Left renal pelvis (tissue), 4 donors: ENCODE measurements at regions not wholly inside any gene's neighbourhood (a gene's known extent, or its start where the extent isn't known, plus 50 kb on each side); places are given as distances from the start of the nearest gene placed in this dataset.
"Not testable (repeated sequence)": the region's sequence is repeated elsewhere in the genome, so short reads cannot be mapped to it uniquely, and the experiment has no call there.

Experiments
- DNase-seq, 4 donors: peaks; one replicate each; pipeline ENCODE4 v3.0.0-alpha.2; 2013; ENCODE audit warnings: low read depth in 4 of 4, low spot score in 3 of 4

DNA sequence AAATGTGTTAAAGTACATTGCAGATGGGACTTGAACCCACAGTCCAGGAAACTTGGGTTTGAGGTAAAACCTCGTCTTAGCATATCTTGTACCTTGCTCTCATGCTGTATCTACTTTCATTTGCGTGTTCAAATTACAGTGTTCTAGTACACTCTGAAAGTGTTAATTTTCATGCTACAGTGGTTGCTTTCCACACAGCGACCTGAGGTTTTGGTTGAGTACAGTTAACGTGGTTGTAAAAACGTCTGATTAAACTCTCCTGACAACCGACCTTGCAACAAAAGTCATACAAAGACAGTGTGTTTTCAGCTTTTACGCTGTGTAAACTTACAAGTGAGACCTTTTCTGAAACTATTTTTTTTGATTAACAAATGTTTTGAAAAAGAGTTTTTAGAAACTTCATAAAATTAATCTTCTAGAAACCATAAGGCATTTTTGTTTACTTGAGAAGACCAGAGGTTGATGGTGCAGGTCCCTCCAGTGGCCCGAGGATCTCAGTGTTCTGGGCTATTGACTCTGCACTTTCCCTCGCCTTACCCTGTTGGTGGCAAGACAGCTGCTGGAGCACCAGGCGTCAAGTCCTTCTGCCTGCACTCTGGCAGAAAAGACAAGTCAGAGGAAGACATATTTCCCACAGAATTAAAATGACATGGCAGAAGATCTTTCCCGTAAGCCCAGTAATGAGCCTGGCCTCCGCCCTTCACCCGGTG is 334.0 kb downstream of the THBS2 start:
- DNase-seq = no peak

DNA sequence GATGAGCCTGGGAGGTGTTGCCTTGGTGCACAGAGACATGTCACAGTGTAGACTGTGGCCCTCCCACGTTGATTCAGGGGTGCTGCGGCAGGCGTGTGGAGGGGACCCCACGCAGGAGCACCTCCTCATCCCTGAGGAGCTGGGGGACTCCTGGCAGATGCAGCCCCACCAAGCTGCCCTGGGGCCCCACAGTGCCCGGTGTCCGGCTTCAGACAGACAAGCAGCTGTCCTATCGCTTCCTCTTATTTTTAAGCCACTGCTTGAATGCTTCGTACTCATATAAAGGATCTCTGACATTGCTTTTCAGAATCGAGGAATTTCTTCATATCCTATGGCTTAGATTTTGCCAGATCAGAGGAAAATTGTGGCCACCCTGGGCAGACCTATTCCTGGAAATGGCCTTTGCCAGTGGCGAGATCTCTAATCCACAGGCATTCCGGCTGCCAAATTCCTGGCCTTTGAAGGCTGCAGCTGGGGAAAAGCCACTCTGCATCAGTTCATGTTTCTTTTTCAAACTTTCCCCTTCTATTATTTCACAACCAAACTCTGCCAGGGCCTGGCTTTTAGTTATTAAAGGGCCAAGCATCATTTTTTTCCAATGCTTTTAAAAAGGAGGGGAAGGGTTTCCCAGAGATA is 337.0 kb downstream of the THBS2 start:
- no peak for DNase-seq

DNA sequence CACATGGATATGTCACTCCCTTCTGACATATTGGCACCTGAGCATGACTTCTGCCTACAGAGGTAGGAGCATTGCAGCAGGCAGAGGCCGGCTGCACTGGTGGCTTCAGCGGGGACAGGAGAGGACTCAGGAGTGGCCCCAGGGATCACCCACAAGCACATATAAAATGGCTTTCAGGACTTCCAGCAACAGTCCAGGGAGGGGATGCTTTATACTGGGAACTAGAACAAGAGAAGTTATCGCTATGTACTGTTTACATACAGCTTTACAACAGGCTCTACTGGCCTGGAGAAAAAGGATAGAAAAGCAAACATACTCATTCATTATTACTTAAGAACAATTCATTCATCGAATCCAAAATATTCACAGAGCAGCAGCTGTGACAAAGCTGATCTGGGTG is 337.8 kb downstream of the THBS2 start:
- no peak for DNase-seq

DNA sequence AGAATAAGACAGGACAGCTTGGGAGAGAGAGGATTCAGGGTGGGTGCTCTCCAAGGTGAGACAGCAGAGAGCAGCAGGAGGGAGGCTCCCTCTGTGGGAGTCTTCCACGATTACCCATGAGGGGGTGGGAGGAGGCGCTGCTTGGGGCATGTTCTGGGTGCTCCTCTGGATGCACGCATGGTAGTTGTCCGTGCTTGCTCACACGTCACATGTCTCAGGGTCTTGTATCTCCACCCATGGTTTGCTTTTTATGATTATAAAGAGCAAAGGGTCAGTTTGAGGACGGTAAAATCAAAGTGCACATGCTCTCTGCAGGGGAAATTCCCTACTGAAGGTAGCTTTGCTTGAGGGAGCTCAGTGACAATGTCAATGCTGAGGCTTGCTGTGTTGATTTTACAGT is 338.4 kb downstream of the THBS2 start:
- DNase-seq = no peak

DNA sequence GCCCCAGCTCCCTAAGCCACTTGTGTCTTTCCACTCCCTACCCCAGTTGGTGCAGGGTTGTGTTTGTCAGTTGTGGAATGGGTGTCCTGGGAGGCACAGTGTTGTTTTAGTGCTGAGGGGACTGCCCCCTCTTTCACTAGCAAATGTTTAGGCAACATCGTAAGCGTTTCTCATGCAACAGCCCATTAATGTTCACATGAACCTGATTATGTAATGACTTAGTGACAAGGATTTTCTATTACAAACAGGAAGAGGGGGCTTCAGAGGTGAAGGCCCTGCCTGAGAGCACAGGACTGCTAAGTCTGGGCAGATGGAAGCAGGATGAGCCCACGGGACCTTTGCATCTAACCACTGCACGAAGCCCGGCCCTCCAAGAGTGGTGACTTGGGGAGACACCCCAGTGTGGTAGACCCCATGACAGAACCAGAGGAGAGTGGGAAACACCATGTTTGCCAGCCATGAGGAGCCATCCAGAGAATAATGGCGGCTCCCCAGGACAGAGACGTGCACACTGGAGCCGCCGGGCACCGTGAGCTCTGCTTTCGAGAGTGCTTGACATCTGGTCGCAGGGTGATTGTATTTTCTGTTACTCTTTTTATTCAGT is 339.7 kb downstream of the THBS2 start:
- no peak for DNase-seq

DNA sequence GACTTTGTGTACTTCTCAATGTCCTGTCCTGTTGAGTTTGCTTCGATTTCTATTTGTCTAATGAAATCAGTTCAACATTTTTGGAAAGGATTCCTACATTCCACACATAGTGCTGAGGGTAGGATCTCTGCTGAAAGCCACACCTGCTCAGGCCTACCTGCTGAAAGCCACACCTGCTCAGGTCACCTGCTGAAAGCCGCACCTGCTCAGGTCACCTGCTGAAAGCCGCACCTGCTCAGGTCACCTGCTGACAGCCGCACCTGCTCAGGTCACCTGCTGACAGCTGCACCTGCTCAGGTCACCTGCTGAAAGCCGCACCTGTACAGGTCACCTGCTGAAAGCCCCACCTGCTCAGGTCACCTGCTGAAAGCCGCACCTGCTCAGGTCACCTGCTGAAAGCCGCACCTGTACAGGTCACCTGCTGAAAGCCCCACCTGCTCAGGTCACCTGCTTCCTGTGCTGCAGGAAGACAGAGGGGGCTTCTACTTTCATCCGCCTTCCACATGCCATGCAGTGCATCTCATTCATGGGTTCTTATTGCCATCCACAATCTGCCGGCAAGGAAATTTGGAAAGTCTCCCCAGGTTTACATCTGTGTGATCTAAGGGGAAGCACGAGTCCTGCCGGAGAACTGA is 340.3 kb downstream of the THBS2 start:
- not testable (repeated sequence) for DNase-seq

DNA sequence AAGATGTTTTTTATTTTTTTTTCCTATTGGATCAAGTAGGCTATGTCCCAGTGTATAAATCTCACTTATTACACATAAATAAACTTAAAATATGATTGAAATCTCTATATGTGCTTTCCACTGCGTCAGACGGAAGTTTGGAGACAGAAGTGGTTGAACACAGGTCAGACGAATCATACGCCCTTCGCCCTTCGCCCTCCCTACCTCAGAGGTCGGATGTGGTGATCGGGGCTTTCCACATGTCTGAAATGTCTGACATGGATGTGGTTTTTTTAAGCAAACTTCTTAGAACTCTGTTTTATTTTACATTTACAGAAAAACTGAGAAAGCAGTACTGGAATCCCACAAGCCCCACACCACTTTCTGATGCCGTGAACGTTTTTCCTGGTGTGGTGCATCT is 344.4 kb downstream of the THBS2 start:
- DNase-seq = no peak

DNA sequence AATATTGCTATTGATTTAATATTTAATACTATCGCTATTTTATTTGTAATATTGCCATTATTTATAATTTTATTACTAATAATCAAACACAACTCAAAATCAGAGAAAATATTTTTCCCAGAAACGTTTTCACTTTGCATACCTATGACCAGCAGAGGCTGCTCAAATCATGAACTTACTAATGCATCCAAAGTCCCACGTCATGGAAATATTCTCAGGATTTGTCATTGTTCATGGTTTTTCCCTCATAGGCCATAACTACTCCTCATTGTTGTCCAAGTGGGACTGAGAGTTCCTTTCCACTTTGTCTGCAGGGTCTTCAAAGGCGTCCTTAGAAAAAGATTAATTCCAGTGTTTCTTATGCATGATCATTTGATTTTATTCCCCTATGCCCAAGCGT is 344.8 kb downstream of the THBS2 start:
- no peak for DNase-seq

DNA sequence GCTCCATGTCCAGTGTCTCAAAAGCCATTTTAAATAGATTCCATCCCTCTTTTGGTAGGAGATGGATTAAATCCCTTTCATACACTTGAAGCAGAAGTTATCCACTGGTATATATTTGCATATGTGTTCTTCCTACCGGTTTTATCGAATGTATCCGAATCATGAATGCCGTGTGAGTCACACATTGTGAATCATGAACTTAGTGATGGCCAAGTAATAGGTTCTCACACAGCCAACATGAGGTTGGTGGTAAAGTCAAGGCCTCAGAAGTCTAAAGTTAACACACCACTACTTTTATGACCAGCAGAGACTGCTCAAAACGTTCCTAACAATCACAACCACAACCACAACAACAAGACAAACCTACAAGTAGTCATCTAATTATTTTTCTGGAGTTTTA is 345.5 kb downstream of the THBS2 start:
- no peak for DNase-seq

DNA sequence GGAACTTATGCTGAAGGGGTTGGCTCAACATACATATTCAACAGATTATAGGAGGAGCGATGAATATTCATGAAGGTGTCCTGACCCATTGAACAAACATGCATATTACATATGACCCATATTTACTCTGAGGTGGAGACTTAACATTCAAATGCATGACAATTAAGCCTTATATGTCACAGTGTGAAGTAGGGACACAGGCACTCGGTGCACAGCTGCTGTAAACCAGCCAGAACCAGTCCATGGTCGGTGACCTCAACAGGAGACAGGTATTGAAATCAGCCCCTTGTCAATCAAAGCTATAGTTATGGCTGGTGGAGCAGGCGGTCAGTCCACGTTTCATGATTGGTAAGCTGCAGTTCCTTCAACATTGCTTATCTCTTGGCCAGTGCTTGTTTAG is 347.3 kb downstream of the THBS2 start:
- no peak for DNase-seq

DNA sequence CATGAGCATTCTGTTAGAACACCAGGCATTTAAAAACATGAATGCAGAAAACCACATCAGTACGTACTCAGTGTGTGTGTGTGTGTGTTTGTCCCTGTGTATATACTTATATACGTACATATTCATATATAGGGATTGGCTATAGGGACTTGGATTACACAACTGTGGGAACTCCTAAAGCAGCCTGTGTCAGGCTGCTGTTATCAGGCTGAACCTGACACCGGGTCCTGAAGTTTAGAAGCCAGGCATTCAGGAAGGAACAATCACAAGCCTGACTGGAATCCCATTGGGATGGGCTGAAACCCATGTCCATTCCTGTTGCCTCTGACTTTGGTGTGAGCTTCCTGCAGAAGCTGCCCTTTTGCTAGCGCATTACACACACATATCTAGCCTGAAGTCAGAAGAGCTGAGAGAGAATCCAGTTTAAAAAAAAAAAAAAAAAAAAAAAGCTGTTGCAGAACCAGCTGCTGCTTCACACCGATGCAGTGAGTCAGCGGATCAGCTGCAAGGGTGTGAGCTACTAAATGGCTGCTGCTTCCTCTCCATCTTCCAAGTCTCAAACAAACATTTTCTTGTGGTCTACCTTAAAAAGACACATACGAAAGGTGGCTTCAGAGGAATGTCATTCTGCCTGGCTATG is 348.1 kb downstream of the THBS2 start:
- no peak for DNase-seq

DNA sequence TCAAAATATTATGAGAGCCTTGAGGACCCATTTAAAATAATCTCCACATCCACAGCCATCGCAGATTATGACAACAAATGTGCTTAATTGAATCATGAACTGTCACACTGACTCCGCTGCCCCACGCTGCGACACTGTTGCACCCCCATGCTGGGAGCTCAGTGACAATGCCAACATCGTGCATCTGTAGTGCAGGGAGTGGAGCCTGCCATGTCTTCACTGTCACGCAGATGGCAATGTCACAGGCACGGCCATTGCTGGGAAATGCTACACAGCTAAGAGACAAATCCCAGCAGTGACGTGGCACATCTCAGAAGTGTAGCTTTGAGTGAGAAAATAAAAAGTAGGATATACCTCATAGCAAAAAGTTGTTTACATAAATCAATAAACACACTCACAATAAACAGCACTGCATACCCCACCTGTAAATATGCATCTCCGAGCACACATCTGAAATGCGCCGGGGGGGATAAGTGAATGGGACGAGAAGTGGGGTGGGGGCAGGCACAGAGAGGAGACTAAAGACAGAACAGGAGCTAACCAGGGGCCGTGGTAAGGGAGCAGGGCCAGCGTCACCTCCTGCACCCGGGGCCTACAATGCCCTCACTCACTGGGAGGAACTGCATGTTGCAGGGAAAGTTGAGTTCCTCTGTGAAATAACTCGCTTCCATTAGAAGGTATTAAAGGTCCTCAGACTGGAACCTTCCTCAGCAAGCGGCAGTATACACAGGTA is 349.9 kb downstream of the THBS2 start:
- no peak for DNase-seq

DNA sequence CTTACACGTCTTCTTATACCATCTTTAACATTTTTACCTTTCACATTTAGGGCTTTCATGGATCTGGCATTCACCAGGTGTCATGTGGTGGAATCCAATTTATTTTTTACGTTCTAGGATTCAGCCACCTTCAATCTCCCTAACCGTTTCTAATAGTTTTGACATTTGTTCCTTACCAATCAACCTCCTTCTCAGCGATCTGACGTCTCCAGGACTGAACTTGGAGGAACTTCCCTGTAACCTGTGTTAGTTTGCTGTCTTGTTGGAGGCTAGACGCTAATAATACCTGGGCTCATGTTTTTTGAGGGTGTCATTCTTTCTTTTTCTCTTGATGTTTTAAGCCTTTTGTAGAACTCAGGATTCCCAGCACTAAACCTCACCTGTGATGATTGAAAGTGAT is 351.6 kb downstream of the THBS2 start:
- no peak for DNase-seq

DNA sequence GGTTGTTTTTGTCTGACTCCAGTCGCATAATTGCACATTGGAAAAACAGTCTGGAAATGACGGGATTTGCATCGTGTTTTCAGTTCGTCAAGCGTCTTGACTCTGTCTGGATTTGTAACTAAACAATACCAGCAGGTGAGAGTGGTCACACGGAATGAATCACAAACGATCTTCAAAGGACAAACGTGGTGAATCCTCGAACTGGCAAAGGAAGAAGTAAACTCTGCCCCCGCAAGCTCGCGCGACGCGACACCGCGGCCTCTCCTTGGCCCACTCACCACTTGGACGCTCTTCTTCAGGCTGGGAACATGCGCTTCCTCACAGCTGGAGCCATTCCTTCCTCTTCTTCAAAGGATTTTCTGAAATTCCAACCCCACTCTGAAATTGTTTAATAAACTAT is 352.6 kb downstream of the THBS2 start:
- DNase-seq = no peak

DNA sequence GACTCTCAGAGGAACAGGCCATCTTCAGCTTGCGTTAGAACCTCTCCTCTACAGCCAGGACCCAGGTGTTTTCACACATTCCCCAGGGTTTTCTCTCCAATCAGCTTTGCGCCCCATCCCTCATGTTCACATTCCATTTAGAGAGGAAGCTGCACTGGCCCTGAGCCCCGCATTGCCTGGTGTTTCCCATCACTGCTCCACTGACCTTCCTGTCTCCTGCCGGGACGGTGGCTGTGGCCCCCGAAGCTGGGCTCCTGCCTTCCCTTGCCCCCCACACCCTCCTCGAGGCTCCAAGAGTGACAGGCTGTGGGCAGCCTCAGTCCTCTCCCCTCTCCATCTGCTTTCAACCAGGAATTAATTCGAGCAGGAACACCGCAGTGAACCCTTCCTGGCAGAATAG is 357.3 kb downstream of the THBS2 start:
- DNase-seq = no peak

DNA sequence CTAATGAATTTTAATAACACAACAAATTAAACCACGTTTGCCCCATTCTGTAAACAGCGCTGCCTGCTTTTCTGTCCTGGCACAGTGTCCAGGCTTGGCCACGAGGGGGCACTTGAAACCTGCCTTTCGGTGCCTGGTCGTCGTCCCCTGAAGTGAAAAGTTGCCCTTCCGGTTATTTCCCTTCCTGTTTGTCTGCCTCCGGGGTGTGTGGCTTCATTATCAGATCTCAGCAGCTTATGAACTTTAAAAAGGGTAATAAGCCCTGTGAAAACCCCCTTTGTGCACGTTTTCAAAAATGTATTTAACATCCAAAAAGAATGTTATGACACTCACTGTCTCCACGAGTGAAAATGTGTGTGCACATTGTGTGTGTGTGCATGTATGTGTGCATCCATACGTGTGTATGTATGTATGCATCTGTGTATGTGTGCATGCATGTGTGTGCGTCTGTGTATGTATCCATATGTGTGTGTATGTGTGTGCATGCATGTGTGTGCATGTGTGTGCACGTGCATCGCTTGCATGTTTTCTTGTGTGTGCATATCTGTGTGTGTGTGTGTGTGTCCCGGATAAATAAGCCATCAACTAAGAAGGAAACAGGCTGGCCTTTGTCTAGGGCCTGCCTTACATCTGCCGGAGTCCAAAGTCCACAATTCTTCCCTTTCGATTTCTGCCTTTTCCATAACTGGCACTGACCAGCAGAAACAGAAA is 358.4 kb downstream of the THBS2 start:
- peak in 3 of 4 donors; percentile 50 to 73 (median 55) for DNase-seq

DNA sequence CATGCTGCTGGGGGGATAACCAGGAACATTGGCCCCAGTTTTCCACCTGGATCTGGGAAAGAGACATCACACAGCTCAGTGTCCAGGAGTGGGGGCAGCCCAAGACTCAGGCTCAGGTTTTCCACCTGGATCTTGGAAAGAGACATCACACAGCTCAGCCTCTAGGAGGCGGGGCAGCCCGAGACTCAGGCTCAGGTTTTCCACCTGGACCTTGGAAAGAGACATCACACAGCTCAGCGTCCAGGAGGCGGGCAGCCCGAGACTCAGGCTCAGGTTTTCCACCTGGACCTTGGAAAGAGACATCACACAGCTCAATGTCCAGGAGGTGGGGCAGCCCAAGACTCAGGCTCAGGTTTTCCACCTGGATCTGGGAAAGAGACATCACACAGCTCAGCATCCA is 361.6 kb downstream of the THBS2 start:
- no peak for DNase-seq

DNA sequence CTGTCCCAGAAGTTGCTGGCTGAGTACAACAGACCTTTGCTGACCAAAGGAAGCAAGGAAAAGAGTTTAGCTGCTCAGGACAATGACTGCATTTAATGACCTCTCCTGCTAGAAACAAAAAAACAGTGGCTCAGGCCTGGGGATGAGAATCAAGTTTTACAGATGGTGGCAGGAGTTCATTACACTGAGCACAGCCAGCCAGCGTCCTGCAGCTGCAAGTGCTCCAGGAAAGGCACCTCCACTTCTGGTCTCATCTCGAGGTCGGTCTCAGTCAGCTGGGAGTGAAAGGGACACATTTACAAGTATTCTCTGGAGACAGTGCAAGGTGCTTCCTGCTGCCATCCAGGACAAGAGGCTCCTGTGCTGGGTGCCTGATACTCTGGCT is 362.7 kb downstream of the THBS2 start:
- DNase-seq = no peak

DNA sequence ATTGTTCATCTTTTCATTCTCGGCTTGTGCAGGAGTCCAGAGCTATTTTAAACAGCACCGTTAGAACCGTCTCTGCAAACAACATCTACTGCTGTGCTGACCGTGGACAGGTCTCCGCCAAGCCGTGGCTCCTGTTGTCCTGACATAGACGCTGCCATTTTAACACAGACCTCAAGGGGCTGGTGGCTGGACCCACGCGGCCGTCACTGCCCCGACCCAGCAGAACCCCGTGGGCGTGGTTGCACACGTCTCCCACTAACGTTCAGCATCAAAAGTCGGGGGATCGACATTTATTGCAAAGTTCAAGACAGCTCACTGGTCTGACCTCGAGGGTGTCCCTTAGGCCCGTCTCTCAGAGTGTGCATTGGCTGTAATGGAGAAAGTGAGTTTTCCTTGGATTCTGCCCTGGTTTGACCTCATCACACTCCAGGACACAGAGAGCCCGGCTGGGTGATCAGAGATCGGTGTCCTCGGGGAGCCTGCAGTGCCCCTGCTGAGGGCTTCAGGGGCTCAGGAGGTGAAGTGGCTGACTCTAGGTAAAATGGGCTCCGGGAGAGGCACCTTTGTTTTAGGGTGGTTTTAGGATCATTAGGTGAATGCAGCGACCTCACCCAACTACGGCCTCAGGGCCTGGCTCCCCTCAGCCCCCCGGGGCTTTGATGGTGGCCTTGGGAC is 363.2 kb downstream of the THBS2 start:
- DNase-seq = no peak
